GM11168 (cell line): ENCODE measurements at regions not wholly inside any gene's neighbourhood (a gene's known extent, or its start where the extent isn't known, plus 50 kb on each side); places are given as distances from the start of the nearest gene placed in this dataset.

Source experiments
- in situ Hi-C: fragments of 300-500 bp; cut with MboI; formaldehyde crosslinking; loops from one replicate; pipeline ENCODE4 v1.12.0; 2022; ENCODE audit warnings: low sequenced_read_pairs; ENCODE audit not compliant: unreplicated experiment

GRCh38 chr12:3976351-3976938 lies 103.2 kb upstream of the PARP11 start:
- in situ Hi-C loops, result no loop called here

- in situ Hi-C loops, result no loop called here
These were observed 102.5 kb upstream of the PARP11 start for GRCh38 chr12:3975652-3976051.

- in situ Hi-C loops, result no loop called here
These were observed 101.7 kb upstream of the PARP11 start for GRCh38 chr12:3974883-3975282.

GRCh38 chr12:3973973-3974644 lies 100.9 kb upstream of the PARP11 start:
- in situ Hi-C loops, result no loop called here

GRCh38 chr12:3973269-3973884 lies 100.2 kb upstream of the PARP11 start:
- in situ Hi-C loops, result no loop called here

GRCh38 chr12:3972576-3972975 lies 99.4 kb upstream of the PARP11 start:
- in situ Hi-C loops, result no loop called here

- in situ Hi-C loops, result no loop called here
These were observed 95.3 kb upstream of the PARP11 start for GRCh38 chr12:3968523-3968922.

GRCh38 chr12:3967556-3968160 lies 94.5 kb upstream of the PARP11 start:
- in situ Hi-C loops, result no loop called here

GRCh38 chr12:3966376-3966775 lies 93.2 kb upstream of the PARP11 start:
- in situ Hi-C loops, result no loop called here

GRCh38 chr12:3965046-3965445 lies 91.8 kb upstream of the PARP11 start:
- in situ Hi-C loops, result no loop called here

- in situ Hi-C loops, result no loop called here
These were observed 91.2 kb upstream of the PARP11 start for GRCh38 chr12:3964439-3964838.

- in situ Hi-C loops, result no loop called here
These were observed 89.7 kb upstream of the PARP11 start for GRCh38 chr12:3962631-3963483.

GRCh38 chr12:3961591-3961990 lies 88.4 kb upstream of the PARP11 start:
- in situ Hi-C loops, result no loop called here

GRCh38 chr12:3959799-3960560 lies 86.8 kb upstream of the PARP11 start:
- in situ Hi-C loops, result no loop called here

- in situ Hi-C loops, result no loop called here
These were observed 85.3 kb upstream of the PARP11 start for GRCh38 chr12:3958534-3958933.

GRCh38 chr12:3951380-3952135 lies 78.4 kb upstream of the PARP11 start:
- in situ Hi-C loops, result no loop called here

GRCh38 chr12:3950714-3951320 lies 77.6 kb upstream of the PARP11 start:
- in situ Hi-C loops, result no loop called here

GRCh38 chr12:3947781-3948180 lies 74.6 kb upstream of the PARP11 start:
- in situ Hi-C loops, result no loop called here

GRCh38 chr12:3945671-3946070 lies 72.5 kb upstream of the PARP11 start:
- in situ Hi-C loops, result no loop called here
